ENCODE measurements at regions not wholly inside any gene's neighbourhood (a gene's known extent, or its start where the extent isn't known, plus 50 kb on each side); places are given as distances from the start of the nearest gene placed in this dataset.
"Not testable (repeated sequence)": the region's sequence is repeated elsewhere in the genome, so short reads cannot be mapped to it uniquely, and the experiment has no call there.

- DNase-seq: no peak
Observed at GRCh38 chr3:132987396-132987795, 50.8 kb upstream of the TMEM108 start.

DNA sequence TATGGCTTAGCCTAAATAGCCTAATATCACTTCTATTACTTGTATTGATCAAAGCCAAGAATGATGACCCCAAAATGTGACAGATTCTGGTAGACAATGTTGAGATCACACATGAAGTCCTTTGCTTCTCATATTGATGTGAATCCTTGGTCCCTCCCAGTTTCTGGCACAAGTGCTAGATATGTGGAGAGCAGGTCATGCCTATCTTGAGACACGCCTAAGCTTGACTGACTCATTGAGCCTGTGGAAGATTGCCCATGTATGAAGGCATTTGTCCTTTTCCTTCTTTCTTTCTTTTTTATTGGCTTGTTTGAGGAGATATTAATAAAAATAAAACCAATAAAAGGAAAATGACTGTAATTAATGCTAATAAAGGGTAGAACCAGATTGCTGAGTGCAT, 54.0 kb upstream of the TMEM108 start:
- DNase-seq: no peak

- DNase-seq: no peak
Observed at GRCh38 chr3:132983143-132983770, 54.9 kb upstream of the TMEM108 start.

DNA sequence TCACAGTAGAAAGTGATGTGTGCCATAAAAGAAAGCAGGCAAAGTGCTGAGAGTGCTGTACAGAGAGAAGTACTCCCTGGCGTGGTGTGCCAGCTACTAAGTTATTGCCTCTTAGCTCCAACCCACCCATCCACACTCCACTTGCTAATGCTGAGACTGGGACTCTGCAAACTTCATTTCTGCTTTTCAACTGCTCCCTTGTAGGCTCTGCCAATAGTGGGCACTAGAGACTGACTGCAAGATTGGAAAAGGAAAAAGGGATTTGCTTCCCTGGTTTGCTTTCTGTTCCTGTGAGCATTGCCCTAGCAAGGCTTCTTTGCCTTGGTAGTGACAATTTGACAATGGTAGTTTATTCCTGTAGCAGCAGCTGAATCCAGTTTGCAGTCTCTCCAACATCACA, 56.5 kb upstream of the TMEM108 start:
- DNase-seq: no peak

DNA sequence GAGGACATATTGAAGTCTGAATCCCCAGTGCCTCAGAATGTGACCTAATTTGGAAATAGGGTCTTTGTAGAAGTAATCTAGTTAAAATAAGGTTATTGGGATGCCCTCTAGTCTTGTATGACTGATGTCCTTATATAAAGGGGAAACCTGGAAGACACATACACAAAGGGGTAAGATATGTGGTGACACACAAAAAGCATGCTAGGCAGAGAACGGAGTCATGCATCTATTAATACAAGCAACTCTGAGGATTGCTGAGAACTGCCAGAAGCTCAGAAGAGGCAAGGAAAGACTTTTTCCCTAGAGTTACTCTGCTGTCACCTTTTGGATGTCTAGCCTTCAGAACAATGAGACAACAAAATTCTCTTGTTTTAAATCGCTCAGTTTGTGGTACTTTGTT, 58.1 kb upstream of the TMEM108 start:
- no peak for DNase-seq

DNA sequence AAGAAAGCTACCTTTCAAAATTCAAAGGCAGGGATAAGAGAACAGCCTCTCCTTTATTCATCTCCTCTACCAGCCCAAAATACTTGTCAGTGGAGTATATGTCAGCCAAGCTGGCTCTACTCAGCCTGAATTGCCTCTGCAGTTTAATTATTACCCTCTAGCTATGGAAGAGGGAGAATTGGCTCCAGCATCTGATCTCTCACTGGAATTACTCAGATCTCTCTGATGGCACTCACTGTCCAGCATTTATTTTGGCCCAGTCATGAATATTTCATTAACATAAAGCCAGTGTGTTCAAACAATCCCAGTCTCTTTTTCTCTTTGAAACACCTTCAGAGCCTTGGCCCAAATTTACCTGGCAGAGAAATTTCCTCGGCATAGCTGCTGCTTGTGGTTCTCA, 58.6 kb upstream of the TMEM108 start:
- DNase-seq: no peak

- not testable (repeated sequence) for DNase-seq
Observed at GRCh38 chr3:132978946-132979345, 59.2 kb upstream of the TMEM108 start.

DNA sequence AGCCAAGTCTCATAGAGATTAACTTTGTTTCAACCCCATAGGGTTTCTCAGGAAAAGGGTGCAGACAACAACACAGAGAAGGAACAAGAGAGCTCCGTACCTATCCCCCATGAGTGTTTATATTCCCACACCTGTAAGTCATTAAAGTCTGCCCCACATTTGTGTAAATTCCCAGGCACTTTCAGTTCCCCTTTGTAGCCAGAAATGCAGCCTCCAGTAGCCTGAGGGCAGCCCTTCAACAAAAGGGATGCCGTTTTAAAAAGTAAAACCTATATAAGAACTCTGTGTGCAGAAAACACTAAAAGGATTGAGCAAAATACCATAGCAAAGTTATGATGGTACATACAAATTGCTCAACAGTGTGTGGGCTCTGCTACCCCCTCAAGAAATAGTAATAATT, 59.7 kb upstream of the TMEM108 start:
- no peak for DNase-seq

- DNase-seq: no peak
Observed at GRCh38 chr3:132974097-132974496, 64.1 kb upstream of the TMEM108 start.

DNA sequence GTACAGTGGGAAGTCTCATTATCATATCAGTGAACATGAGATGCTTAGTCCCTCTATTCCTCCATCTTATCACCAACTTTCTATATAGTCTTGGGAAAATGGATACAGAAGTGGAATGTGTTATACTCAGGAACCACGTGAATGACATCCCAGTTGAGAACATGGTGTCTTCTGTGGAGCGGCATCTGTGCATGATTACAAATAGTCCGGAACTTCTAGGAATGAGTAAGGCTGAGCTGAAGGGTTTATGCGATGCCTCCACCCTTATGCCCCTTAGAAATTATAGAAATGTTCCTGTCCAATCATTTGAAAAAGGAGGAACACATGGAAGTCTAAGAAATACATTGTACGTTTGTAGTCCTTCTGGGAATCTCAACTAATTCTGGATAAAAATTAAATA, 64.8 kb upstream of the TMEM108 start:
- no peak for DNase-seq

DNA sequence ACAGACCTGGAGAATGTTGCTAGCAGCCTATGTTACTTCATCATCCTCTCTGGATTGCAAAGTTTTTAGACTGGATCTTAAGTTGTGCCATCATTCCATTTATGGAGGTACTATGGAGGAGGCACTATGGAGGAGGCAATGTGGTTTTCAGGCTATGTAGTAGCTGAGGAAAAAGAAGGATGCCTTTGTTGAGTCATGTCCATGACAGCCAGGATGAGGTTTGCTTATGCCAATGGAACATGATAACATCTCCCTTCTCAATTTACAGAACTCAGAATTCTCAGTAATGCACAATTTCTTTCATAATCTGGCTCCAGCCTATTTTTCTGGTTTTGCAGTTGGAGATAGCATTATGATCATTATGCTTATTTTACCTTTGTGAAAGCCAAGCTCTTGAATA, 65.9 kb upstream of the TMEM108 start:
- DNase-seq: no peak

DNA sequence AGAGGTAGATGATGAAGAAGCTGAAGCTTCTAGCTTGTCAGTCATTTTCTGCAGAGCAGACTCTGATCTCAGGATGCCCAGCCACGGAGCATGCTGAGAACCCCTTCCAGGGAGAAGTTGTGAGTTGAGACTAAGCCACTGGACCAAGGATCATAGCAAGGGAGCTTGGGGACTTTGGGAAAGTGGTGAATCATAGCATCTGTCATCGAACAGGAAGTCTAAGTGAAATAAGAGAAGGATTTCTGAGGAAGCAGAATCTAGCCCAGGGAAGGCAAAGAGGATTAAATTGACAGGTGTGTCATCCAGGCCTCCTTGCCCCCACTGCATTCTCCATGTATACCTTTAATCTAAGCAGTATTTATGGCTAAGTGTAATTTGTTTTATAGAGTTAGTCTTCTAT, 71.8 kb upstream of the TMEM108 start:
- DNase-seq: no peak

GRCh38 chr3:132964266-132964665, 73.9 kb upstream of the TMEM108 start:
- DNase-seq: peak; percentile 2

- DNase-seq: no peak
Observed at GRCh38 chr3:132963786-132964185, 74.4 kb upstream of the TMEM108 start.

- DNase-seq: no peak
Observed at GRCh38 chr3:132961991-132962390, 76.2 kb upstream of the TMEM108 start.

- no peak for DNase-seq
Observed at GRCh38 chr3:132953683-132954082, 84.5 kb upstream of the TMEM108 start.

DNA sequence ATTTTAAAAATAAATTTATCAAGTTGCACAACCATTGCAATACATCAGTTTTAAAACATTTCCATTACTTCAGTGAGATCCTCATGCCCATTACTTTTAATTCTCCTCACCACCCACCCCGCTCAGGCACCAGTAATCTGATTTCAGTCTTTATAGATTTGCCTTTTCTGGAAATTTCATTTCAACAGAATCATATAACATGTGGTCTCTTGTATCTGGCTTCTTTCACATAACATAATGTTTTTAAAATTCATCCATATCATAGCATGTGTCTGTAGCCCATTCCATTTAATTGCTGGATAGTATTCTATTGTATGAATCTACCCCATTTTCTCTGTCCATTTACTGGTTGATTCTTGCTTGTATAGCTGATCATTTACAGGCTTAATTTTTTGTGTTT, 110.3 kb upstream of the TMEM108 start:
- DNase-seq: no peak

DNA sequence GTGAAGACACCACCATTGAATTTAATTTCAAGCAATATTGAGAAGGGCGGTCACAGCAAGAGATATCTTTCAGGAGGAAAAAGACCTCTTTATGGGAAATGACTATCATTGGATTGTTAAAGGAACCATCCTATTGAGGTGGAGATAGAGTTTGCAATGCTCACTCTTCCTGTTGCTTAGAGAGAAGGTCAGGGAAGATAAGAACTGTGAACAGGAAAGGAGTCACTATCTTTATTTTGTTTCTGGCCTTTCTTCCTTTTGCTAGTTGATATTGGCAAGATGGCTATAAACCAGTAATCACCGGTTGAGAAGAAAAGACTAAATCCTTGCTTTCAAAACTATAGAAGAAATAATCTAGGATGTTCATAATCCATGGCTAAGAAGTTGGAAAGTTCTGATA, 112.1 kb upstream of the TMEM108 start:
- peak; percentile 4 for DNase-seq

DNA sequence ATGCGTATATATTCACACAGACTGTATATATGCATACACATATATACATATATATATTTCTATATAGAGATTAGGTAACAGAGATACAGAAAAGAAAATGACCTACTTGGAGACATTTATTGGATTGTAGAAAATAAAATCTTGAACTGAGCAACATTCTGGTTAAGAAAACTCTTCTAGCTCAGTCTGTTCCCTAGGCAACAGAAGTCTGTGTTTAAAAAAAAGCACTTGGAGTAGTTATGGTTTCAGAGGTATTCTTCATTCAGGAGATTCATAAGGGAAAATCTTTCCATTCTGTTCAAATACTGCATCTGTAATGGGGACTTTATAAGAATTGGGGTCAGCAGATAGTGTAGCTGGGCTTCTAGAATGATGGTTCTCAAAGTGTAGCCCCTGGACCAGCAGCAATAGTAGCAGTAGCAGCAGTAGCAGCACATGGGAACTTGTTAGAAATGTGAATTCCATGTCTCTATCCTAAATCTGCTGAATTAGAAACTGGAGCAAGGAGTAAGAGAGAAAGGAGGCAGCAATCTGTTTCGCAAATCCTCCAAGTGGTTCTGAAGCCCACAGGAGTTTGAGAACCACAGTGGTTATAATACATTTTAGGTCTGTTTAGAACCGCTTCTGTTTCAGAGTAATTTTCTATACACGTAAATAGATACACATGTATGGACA, 112.8 kb upstream of the TMEM108 start:
- no peak for DNase-seq

DNA sequence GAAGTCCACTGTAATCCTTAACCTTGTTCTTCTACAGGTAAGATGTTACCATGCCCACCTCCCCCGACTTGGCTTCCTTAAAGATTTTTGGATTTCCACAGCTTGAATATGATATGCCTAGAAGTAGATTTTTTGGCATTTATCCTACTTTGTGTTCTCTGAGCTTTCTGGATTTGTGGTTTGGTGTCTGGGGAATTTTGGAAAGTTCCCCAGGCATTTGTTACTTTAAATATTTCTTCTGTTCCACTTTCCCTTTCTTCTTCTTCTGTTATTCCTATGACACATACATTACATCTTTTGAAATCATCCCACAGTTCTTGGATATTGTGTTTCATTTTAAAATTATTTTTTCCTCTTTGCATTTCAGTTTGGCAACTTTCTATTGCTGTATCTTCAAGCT, 122.1 kb upstream of the TMEM108 start:
- DNase-seq: no peak

- DNase-seq: no peak
Observed at GRCh38 chr3:132912416-132912753, 125.8 kb upstream of the TMEM108 start.

DNA sequence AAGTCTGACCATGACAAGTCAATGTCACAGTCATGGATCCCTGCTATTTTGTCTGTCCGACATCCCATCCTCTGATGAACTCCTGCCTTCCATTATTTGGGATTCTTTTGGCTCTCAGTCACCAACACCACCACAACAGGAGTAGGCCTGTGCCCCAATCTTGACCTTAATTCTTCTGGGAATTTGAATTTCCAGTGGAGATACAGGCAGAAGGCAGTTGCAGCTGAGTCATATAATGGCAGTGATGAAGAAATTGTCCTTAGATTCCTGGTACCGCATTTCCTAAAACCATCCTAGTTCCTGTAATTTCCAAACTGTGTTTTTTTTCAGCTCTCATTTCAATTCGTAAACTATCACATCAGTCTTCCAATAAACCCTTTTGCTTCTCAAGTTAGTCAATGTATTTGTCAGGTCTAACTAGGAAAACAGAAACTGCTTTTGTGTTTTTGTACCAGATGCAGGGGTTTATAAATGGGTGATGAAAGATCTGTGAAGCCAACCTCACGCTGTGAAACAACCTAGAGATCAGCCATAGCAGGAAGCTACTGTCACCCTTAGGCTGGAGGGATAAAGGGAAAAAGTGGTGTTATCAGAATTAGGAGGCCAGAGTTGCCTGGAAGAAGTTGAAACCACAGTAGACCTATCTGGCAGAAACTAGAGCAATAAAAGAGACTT, 126.3 kb upstream of the TMEM108 start:
- DNase-seq: no peak

DNA sequence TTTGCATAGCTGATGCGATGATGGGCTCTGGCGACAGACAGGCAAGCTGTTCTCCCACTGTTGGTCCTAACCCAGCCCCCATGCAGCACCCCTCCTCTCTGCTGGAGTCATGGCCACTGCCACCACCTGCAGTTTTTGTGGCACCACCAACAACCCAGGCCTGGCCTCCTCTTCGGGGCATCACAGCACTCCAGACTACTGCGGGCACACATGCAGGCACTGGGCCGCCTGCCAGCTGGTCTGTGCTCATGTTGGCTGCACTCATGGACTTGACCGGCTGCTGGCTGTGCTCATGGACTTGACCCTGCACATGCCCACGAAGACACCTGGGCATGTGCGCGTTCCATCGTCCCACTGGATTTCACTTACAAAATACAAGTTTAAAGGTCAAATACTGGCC, 130.9 kb upstream of the TMEM108 start:
- DNase-seq: no peak

DNA sequence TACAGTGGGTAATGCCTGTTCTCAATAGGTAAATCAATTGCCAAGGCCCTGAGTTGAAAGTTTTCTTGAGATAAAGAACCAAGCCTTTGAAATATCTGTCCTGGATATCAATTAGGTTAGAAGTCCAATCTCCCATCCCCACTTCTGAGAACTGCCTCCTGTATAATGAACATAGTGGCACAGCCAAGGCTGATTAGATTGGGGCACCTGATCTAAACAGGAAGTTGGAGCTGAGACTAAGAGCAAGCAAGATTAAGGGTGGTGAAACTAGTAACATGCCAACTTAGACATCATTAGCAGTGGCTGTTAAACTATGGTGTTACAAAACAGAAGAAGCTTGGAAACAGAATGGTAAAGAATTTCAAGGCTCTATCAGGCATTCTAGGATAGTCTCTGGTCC, 137.7 kb upstream of the TMEM108 start:
- peak; percentile 11 for DNase-seq

GRCh38 chr3:132898141-132898540, 140.1 kb upstream of the TMEM108 start:
- no peak for DNase-seq
